AG09309 (cell line): ENCODE measurements at regions not wholly inside any gene's neighbourhood (a gene's known extent, or its start where the extent isn't known, plus 50 kb on each side); places are given as distances from the start of the nearest gene placed in this dataset.

Source experiments
- DNase-seq: peaks from one replicate; pipeline ENCODE4 v3.0.0-alpha.2; 2010; ENCODE audit warnings: low read depth
- H3K4me3 ChIP-seq: 2 replicates; pipeline ENCODE4 v1.5.1; 2011; ENCODE audit warnings: mild to moderate bottlenecking, low read depth, low read length, moderate library complexity; ENCODE audit not compliant: control insufficient read depth
- CTCF ChIP-seq: IDR thresholded peaks from 2 replicates; pipeline ENCODE4 v1.5.1; 2011; ENCODE audit warnings: mild to moderate bottlenecking, low read depth, low read length, inconsistent platforms; ENCODE audit not compliant: insufficient read depth, control insufficient read depth; ENCODE audit errors: missing control alignments

- no peak for DNase-seq
- TF ChIP-seq CTCF: no peak
- no peak overlapping the region for H3K4me3 ChIP-seq
These were observed 131.3 kb downstream of the ALOX5 start for GRCh38 chr10:45505311-45505710.

DNA sequence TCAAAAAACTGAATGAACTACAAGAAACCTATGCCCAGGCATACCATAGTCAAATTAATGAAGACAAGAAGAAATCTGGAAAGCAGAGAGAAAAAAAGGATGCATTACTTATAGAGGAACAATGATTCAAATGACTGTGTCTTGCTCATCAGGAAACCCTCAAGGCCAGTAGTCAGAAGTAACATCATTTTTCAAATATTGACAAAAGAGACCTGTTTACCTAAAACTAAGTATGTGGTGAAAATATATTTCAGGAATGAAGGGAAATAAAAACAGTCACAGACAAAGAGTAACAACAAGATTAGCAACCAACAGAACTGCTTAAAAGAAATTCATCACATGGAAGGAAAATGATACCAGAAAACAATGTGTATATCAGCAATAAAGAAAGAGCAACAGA, 128.4 kb downstream of the ALOX5 start:
- no peak overlapping the region for H3K4me3 ChIP-seq
- no peak for DNase-seq
- TF ChIP-seq CTCF: no peak

DNA sequence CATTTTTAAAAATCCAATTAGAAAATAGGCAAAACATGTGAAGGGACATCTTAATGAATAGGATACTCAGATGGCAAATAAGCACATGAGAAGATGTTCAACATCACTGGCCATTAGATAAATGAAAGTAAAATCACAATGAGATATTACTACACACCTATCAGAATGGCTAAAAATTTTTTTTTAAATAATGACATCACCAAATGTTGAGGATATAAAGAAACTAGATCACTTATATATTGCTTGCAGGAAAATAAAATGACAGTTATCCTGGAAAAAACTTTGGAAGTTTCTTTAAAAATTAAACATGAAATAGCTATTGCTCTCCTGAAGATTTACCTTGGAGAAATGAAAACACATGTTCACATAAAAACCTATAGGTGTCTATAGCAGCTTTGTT, 127.8 kb downstream of the ALOX5 start:
- H3K4me3 ChIP-seq: no peak overlapping the region
- TF ChIP-seq CTCF: no peak
- no peak for DNase-seq

DNA sequence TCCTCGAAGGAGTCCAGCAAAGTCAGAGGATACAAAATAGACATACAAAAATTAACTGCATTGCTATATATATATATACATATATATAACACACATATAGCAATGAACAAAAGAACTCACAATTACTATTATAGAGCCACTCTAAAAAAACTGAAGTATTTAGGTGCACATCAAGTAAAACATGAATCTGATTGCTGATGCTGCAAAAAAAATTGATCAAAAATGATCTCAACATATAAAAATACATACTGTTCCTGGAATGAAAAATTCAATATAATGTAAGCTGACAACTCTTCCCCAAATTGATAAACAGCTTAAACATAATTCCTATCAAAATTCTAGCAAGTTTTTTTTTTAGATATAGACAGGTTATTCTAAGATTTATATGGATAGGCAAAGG, 126.8 kb downstream of the ALOX5 start:
- TF ChIP-seq CTCF: no peak
- DNase-seq: no peak
- H3K4me3 ChIP-seq: no peak overlapping the region

DNA sequence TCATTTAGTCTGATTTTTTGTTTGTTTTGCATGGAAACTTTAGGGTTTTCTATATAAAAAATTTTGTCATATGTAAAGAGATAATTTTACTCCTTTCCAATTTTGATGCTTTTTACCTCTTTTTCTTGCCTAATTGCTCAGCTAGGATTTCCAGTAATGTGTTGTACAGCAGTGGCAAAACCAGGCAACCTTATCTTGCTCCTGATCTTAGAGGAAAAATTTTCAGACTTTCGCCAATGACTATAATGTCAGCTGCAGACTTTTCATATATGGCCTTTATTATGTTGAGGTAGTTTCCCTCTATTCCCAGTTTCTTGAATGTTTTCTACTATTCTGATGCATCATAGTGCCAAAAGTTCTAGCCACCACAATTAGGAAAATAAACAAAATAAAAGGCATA, 126.3 kb downstream of the ALOX5 start:
- DNase-seq: no peak
- no peak for TF ChIP-seq CTCF

DNA sequence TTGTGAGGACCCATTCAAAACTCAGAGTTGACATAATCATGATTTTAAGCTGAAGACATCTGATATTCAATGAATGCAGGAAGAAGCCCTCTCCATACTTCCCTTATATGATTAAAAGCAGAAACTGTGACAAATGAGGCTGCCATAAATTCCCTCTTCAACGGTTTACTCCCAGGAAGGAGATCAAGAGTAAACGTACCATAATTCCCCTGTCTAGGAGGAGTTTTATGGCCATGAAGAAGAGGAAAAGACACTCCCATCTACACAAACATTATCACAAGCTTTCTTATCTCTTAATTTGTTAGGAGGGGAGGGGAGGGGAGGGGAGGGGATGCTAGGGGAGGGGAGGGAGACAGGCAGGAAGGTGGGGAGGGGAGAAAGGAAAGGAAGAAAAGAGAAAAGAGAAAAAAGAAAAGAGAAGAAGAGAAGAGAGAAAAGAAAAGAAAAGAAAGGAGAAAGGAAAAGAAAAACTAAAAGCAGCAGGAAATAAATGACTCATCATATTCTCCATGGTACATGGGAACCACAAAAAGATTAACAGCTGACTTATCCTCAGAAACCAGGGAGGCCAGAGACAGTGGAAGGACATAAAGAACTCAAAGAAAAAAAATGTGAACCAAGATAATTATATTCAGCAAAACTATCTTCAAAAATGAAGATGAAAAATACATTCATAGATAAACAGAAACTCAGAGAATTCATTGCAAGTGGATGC, 121.6 kb downstream of the ALOX5 start:
- DNase-seq: no peak
- H3K4me3 ChIP-seq: no peak overlapping the region
- no peak for TF ChIP-seq CTCF

More for the DNA sequence above, 126.3 kb downstream of the ALOX5 start:
- H3K4me3 ChIP-seq: no peak overlapping the region
